CD4-positive, alpha-beta memory T cell (primary cell): ENCODE measurements at regions not wholly inside any gene's neighbourhood (a gene's known extent, or its start where the extent isn't known, plus 50 kb on each side); places are given as distances from the start of the nearest gene placed in this dataset.

Source experiments
- CTCF ChIA-PET: fragments of 350-600 bp; sonication (Branson Sonifier 250); formaldehyde crosslinking; loops from one replicate; lab custom pipeline; 2021; ENCODE audit warnings: inconsistent platforms; ENCODE audit not compliant: partially characterized antibody; lab: Charles Lee
- POLR2A ChIA-PET: fragments of 350-600 bp; sonication (Branson Sonifier 250); formaldehyde crosslinking; loops from one replicate; lab custom pipeline; 2021; ENCODE audit not compliant: partially characterized antibody; lab: Charles Lee
- DNase-seq, 5 donors: peaks; one replicate each; pipeline versions ENCODE4 v3.0.0 to v3.0.0-alpha.2; 2020 to 2022; ENCODE audit warnings: mixed read lengths in 1 of 5
- H3K27ac ChIP-seq: one replicate; pipeline ENCODE4 v1.7.0; 2013; ENCODE audit warnings: low read depth, low read length
- H3K27me3 ChIP-seq: 2 replicates; pipeline ENCODE4 v1.7.0; 2013; ENCODE audit warnings: mild to moderate bottlenecking, low read length, moderate library complexity; ENCODE audit not compliant: insufficient read depth
- H3K36me3 ChIP-seq: 2 replicates; pipeline ENCODE4 v1.7.0; 2013; ENCODE audit warnings: mild to moderate bottlenecking, low read length, moderate library complexity; ENCODE audit not compliant: insufficient read depth
- H3K4me1 ChIP-seq: 2 replicates; pipeline ENCODE4 v1.7.0; 2013; ENCODE audit warnings: mild to moderate bottlenecking, low read length, moderate library complexity; ENCODE audit not compliant: insufficient read depth
- H3K4me3 ChIP-seq, 2 donors: one replicate each; pipeline ENCODE4 v1.7.0; 2013; ENCODE audit warnings: low read length in 2 of 2, mild to moderate bottlenecking in 1 of 2
- H3K9me3 ChIP-seq, 2 donors: one replicate each; pipeline ENCODE4 v1.7.0; 2013; ENCODE audit warnings: low read length in 2 of 2, control low read depth in 1 of 2; ENCODE audit not compliant: control insufficient read depth in 1 of 2
- H3K27ac Mint-ChIP-seq, 7 donors: one replicate each; pipeline ENCODE4 v1.8.0; 2020 to 2021; ENCODE audit warnings: mixed read lengths in 7 of 7, mild to moderate bottlenecking in 6 of 7, inconsistent platforms in 3 of 7, moderate library complexity in 3 of 7
- H3K27me3 Mint-ChIP-seq, 2 donors: one replicate each; pipeline ENCODE4 v1.8.0; 2020 to 2021; ENCODE audit warnings: mixed read lengths in 2 of 2
- H3K36me3 Mint-ChIP-seq, 2 donors: one replicate each; pipeline ENCODE4 v1.8.0; 2020 to 2021; ENCODE audit warnings: mixed read lengths in 2 of 2, inconsistent platforms in 1 of 2, mild to moderate bottlenecking in 1 of 2
- H3K4me1 Mint-ChIP-seq, 4 donors: one replicate each; pipeline ENCODE4 v1.8.0; 2020 to 2021; ENCODE audit warnings: mixed read lengths in 4 of 4, mild to moderate bottlenecking in 1 of 4
- H3K4me3 Mint-ChIP-seq, 8 donors: one replicate each; pipeline ENCODE4 v1.8.0; 2020 to 2021; ENCODE audit warnings: mixed read lengths in 8 of 8, mild to moderate bottlenecking in 7 of 8, moderate library complexity in 6 of 8, inconsistent platforms in 3 of 8
- H3K9me3 Mint-ChIP-seq, 8 donors: one replicate each; pipeline ENCODE4 v1.8.0; 2020 to 2021; ENCODE audit warnings: mixed read lengths in 8 of 8, mild to moderate bottlenecking in 5 of 8, inconsistent platforms in 3 of 8, moderate library complexity in 1 of 8
- intact Hi-C: fragments of 100-400 bp; cut with micrococcal nuclease; formaldehyde crosslinking; loops from one replicate; pipeline ENCODE4 v1.15.1; 2023

DNA sequence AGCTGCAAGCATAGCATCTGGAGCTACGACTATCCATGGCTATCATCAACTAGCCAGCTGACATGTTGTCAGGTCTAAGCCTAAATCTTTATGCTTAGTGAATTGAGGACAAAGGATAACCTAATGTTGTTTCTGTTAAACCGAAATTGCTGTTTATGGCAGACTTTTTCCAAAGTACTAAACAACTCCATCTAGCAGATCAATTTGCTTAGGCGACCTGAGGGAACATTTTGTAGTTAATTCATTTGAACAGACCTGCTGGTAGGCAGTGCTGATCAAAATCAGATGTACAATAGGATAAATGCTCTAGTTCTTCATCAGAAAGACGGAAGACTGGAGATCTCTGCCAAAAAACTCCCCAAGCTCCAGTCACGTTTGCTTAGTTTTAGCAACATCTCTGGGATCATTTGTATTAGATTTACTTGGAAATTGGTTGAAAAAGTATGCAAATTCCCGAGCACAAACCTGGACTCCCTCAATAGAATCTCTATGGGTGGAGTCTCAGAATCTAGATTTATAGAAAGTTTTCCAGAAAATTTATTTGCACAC is 301.6 kb upstream of the NRP1 start:
- H3K27ac ChIP-seq = no peak overlapping the region
- ChIA-PET POLR2A (no interaction called here), CTCF (no interaction called here)
- no peak for DNase-seq
- peaks cover 0 to 2% (median 0%) of the 10 kb centered on the region in 8 donors for H3K9me3 Mint-ChIP-seq
- H3K9me3 ChIP-seq = no peaks in the 10 kb centered on the region
- no peak overlapping the region for H3K4me3 Mint-ChIP-seq
- intact Hi-C loops = no loop called here
- H3K4me1 Mint-ChIP-seq = no peaks in the 10 kb centered on the region
- no peaks in the 10 kb centered on the region for H3K27me3 ChIP-seq
- no peaks in the 10 kb centered on the region for H3K4me1 ChIP-seq
- no peaks in the 10 kb centered on the region for H3K36me3 Mint-ChIP-seq
- H3K36me3 ChIP-seq = no peaks in the 10 kb centered on the region
- peaks cover 4 to 8% of the 10 kb centered on the region in 2 donors for H3K27me3 Mint-ChIP-seq
- H3K27ac Mint-ChIP-seq = no peak overlapping the region
- H3K4me3 ChIP-seq = no peak overlapping the region

GRCh38 chr10:33632432-33632831 is 298.0 kb upstream of the NRP1 start:
- intact Hi-C loops = no loop called here
- peaks cover 0 to 2% (median 0%) of the 10 kb centered on the region in 8 donors for H3K9me3 Mint-ChIP-seq
- no peaks in the 10 kb centered on the region for H3K4me1 Mint-ChIP-seq
- H3K36me3 Mint-ChIP-seq = no peaks in the 10 kb centered on the region
- Histone ChIP-seq H3K4me1 (no peaks in the 10 kb centered on the region), H3K9me3 (no peaks in the 10 kb centered on the region), H3K27me3 (no peaks in the 10 kb centered on the region), H3K4me3 (no peak overlapping the region), H3K36me3 (no peaks in the 10 kb centered on the region), H3K27ac (no peak overlapping the region)
- H3K27me3 Mint-ChIP-seq = peaks cover 7 to 10% of the 10 kb centered on the region in 2 donors
- DNase-seq = no peak
- CTCF ChIA-PET = no interaction called here
- no peak overlapping the region for H3K4me3 Mint-ChIP-seq
- no peak overlapping the region for H3K27ac Mint-ChIP-seq
- POLR2A ChIA-PET = no interaction called here

DNA sequence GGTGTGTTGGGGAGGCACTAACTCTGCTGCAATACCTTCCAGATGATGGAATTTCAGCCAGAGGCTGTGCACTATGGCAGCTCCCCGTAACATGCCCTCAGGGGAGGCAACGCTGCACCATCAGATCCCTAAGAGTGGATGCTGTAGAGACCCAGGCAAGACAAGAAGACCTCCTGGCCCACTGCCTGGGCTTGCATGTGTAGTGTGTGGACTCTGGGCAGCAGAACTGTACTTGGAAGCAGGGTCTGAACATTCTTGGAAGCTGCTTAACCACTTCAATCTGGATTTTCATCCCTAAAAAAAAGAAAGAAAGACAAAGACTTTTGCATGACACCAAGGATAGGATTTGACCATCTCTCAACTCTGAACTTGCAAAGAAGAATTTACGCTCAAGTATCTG is 297.5 kb upstream of the NRP1 start:
- POLR2A ChIA-PET = no interaction called here
- CTCF ChIA-PET = no interaction called here
- H3K4me1 ChIP-seq = no peaks in the 10 kb centered on the region
- H3K9me3 ChIP-seq = no peaks in the 10 kb centered on the region
- Mint-ChIP-seq H3K36me3 (no peaks in the 10 kb centered on the region), H3K27me3 (peaks cover 7 to 10% of the 10 kb centered on the region in 2 donors), H3K27ac (no peak overlapping the region), H3K4me1 (no peaks in the 10 kb centered on the region), H3K4me3 (no peak overlapping the region), H3K9me3 (peaks cover 0 to 2% (median 0%) of the 10 kb centered on the region in 8 donors)
- DNase-seq = no peak
- H3K27ac ChIP-seq = no peak overlapping the region
- no peaks in the 10 kb centered on the region for H3K36me3 ChIP-seq
- no peaks in the 10 kb centered on the region for H3K27me3 ChIP-seq
- H3K4me3 ChIP-seq = no peak overlapping the region
- intact Hi-C loops = no loop called here

DNA sequence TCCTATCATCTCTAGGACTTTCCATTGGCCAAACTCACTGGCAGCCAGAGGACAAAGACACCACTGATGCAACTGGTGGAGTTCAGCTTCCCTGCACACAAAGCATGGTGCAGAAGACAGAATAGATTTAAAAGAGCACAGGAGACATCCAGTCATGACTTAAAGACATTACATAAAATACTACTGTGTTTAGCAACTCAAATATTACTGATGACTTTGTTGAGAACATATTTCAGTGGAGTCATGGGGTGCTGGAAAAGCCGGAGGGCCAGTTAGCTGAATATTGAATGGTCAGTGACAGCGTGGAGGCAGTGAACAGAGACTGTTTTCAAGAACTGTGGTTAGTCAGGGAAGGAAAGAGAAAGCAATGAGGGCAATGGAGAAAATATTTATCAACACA is 296.3 kb upstream of the NRP1 start:
- Histone ChIP-seq H3K4me1 (no peaks in the 10 kb centered on the region), H3K4me3 (no peak overlapping the region), H3K27ac (no peak overlapping the region), H3K36me3 (no peaks in the 10 kb centered on the region), H3K27me3 (no peaks in the 10 kb centered on the region), H3K9me3 (no peaks in the 10 kb centered on the region)
- ChIA-PET CTCF (no interaction called here), POLR2A (no interaction called here)
- Mint-ChIP-seq H3K4me1 (no peaks in the 10 kb centered on the region), H3K36me3 (no peaks in the 10 kb centered on the region), H3K9me3 (peaks cover 0 to 2% (median 0%) of the 10 kb centered on the region in 8 donors), H3K27me3 (peaks cover 12% of the 10 kb centered on the region in 2 donors), H3K4me3 (no peak overlapping the region), H3K27ac (no peak overlapping the region)
- intact Hi-C loops = no loop called here
- DNase-seq = no peak

DNA sequence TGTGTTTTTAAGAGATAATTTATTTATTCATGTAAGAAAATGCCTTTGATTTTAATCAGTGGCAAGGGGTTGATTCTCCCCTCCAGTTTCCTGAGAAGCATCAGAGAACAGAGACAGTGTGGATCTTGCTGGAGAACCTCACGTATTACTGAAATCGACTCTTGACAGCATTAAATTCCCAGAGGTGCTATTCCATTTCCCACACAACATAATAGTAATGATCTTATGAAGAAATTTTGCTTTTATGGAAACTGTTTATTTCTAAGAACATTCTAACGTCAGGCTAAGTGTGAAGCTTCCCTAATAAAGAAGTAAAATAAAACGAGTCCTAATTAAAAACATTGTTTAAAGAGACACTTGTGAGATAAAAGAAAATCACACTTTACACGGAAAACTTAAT is 293.1 kb upstream of the NRP1 start:
- H3K27me3 ChIP-seq = no peaks in the 10 kb centered on the region
- no peaks in the 10 kb centered on the region for H3K9me3 ChIP-seq
- peaks cover 12% of the 10 kb centered on the region in 2 donors for H3K27me3 Mint-ChIP-seq
- H3K36me3 Mint-ChIP-seq = no peaks in the 10 kb centered on the region
- H3K4me1 Mint-ChIP-seq = no peaks in the 10 kb centered on the region
- no peaks in the 10 kb centered on the region for H3K36me3 ChIP-seq
- H3K4me1 ChIP-seq = no peaks in the 10 kb centered on the region
- H3K27ac ChIP-seq = no peak overlapping the region
- H3K27ac Mint-ChIP-seq = no peak overlapping the region
- no peak overlapping the region for H3K4me3 ChIP-seq
- intact Hi-C loops = no loop called here
- CTCF ChIA-PET = no interaction called here
- DNase-seq = no peak
- POLR2A ChIA-PET = no interaction called here
- no peaks in the 10 kb centered on the region for H3K9me3 Mint-ChIP-seq
- no peak overlapping the region for H3K4me3 Mint-ChIP-seq

DNA sequence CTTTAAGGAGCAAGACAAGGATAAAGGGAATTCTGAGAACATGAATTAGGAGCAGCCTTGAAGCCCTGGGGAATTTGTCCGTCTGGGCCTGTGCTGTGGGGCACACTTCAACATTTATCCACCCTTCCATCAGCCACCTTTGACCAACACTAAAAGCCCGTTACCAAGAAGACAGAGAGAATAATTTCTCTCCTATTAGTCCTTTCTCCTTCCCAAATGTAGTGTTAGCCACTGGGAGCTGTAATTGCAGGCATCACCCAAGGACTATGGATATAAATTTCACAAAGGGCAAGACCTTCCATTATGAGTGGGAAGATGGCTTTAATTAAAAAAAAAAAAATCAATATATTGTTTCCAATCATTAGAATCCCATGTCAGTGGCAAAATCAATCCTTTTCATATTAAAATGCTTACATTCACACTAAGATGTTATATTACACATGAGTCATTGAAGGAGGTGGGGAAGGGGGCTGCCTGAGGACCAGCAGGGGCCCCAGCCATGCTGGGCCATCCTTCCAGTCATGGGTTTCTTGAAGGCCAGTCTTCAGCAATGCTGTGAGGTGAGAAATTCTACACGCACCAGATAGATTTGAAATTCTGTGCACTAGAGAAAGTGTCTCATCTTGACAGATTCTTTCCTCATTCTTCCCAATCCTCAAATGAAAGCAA is 292.5 kb upstream of the NRP1 start:
- Mint-ChIP-seq H3K4me1 (no peaks in the 10 kb centered on the region), H3K9me3 (no peaks in the 10 kb centered on the region), H3K4me3 (no peak overlapping the region), H3K27ac (no peak overlapping the region), H3K27me3 (peaks cover 12% of the 10 kb centered on the region in 2 donors), H3K36me3 (no peaks in the 10 kb centered on the region)
- no peaks in the 10 kb centered on the region for H3K9me3 ChIP-seq
- DNase-seq = no peak
- POLR2A ChIA-PET = no interaction called here
- no peak overlapping the region for H3K27ac ChIP-seq
- no peaks in the 10 kb centered on the region for H3K27me3 ChIP-seq
- no peaks in the 10 kb centered on the region for H3K4me1 ChIP-seq
- H3K4me3 ChIP-seq = no peak overlapping the region
- intact Hi-C loops = no loop called here
- no peaks in the 10 kb centered on the region for H3K36me3 ChIP-seq
- CTCF ChIA-PET = no interaction called here

- Mint-ChIP-seq H3K4me3 (no peak overlapping the region), H3K4me1 (no peaks in the 10 kb centered on the region), H3K27me3 (peaks cover 4 to 10% of the 10 kb centered on the region in 2 donors), H3K9me3 (peaks cover 0 to 2% (median 0%) of the 10 kb centered on the region in 8 donors), H3K36me3 (no peaks in the 10 kb centered on the region), H3K27ac (no peak overlapping the region)
- no peaks in the 10 kb centered on the region for H3K27me3 ChIP-seq
- H3K4me1 ChIP-seq = no peaks in the 10 kb centered on the region
- H3K36me3 ChIP-seq = no peaks in the 10 kb centered on the region
- H3K27ac ChIP-seq = no peak overlapping the region
- H3K9me3 ChIP-seq = no peaks in the 10 kb centered on the region
- intact Hi-C loops = no loop called here
- no peak for DNase-seq
- CTCF ChIA-PET = no interaction called here
- H3K4me3 ChIP-seq = no peak overlapping the region
- POLR2A ChIA-PET = no interaction called here
Measured at GRCh38 chr10:33623669-33624068, 289.2 kb upstream of the NRP1 start.
